H1 (cell line): ENCODE measurements at regions not wholly inside any gene's neighbourhood (a gene's known extent, or its start where the extent isn't known, plus 50 kb on each side); places are given as distances from the start of the nearest gene placed in this dataset.

Experiments used
- CHD1 ChIP-seq: IDR thresholded peaks from 2 replicates; pipeline ENCODE4 v1.6.1; 2012; ENCODE audit warnings: low read depth, low read length, improper control_type of control experiment
- CHD7 ChIP-seq: fragments of 300-600 bp; sonication (generic); IDR thresholded peaks from 2 replicates; pipeline ENCODE4 v1.7.1; 2012; ENCODE audit warnings: low read length, moderate library complexity, mild to moderate bottlenecking, inconsistent platforms; ENCODE audit not compliant: insufficient replicate concordance
- HDAC2 ChIP-seq, 2 experiments: fragments of 300-600 bp in 1 of 2; sonication (generic) in 1 of 2; IDR thresholded peaks; 2 replicates each; pipeline ENCODE4 v1.6.1; 2011 to 2012; ENCODE audit warnings: low read depth in 2 of 2, low read length in 2 of 2, mild to moderate bottlenecking in 2 of 2, moderate library complexity in 2 of 2, borderline replicate concordance in 1 of 2, inconsistent platforms in 1 of 2
- HDAC6 ChIP-seq: IDR thresholded peaks from one replicate; pipeline ENCODE4 v1.7.1; 2012; ENCODE audit warnings: low read depth, mild to moderate bottlenecking, inconsistent platforms, low read length, moderate library complexity
- RAD21 ChIP-seq, 2 experiments: IDR thresholded peaks in 1 of 2; conservative IDR thresholded peaks in 1 of 2; 2 replicates each; pipeline ENCODE4 v1.6.1; 2011; ENCODE audit warnings: low read depth in 2 of 2, low read length in 2 of 2, improper control_type of control experiment in 1 of 2, inconsistent platforms in 1 of 2, mild to moderate bottlenecking in 1 of 2, moderate library complexity in 1 of 2
- RFX5 ChIP-seq: IDR thresholded peaks from 2 replicates; pipeline ENCODE4 v1.6.1; 2011; ENCODE audit warnings: low read depth, low read length, improper control_type of control experiment, borderline replicate concordance

GRCh38 chr6:130593948-130594347 is 228.1 kb downstream of the TMEM200A start (continued):
- TF ChIP-seq HDAC2 (IDR thresholded peaks at IDR 0.05; ENCODE audit: borderline replicate concordance in 1 of 2, low read depth in 2 of 2, low read length in 2 of 2) (no peak), RFX5 (no peak), HDAC6 (no peak), RAD21 (IDR thresholded peaks at IDR 0.05 in 1 of 2, conservative IDR thresholded peaks at IDR 0.05 in 1 of 2; ENCODE audit: low read depth in 2 of 2, low read length in 2 of 2) (no peak), CHD7 (no peak), CHD1 (no peak)
- TF ChIP-seq, all 59 proteins: peak for 0
